CD4-positive, alpha-beta T cell treated with Interleukin-15 for 4 hours (primary cell): ENCODE measurements at regions not wholly inside any gene's neighbourhood (a gene's known extent, or its start where the extent isn't known, plus 50 kb on each side); places are given as distances from the start of the nearest gene placed in this dataset.

Experiments used
- DNase-seq: peaks from one replicate; pipeline ENCODE4 v3.0.0-alpha.2; 2020; ENCODE audit warnings: low spot score

DNA sequence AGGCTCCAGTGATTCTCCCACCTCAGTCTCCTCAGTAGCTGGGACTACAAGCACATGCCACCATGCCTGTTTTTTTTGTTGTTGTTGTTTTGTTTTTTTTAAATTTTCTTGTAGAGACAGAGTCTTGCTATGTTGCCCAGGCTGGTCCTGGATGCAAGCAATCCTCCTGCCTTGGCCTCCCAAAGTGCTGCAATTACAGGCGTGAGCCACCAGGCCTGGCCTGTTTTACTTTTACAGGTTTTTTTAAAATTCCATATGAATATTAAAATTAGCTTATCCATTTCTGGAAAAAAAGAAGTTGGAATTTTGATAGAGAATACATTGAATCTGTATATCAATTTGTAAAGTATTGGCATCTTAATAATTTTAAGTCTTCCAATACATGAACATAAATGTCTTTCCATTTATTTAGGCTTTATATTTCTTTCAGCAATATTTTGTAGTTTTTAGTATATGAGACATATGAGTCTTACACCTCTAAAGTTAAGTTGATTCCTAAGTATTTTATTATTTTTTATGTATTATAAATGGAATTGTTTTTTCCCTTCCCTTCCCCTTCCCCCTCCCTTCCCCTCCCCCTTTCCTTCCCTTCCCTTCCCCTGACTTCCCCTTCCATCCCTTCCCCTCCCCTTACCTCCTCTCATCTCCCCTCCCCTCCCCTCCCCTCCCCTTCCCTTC is 323.5 kb upstream of the SALL1 start:
- DNase-seq, result no peak

DNA sequence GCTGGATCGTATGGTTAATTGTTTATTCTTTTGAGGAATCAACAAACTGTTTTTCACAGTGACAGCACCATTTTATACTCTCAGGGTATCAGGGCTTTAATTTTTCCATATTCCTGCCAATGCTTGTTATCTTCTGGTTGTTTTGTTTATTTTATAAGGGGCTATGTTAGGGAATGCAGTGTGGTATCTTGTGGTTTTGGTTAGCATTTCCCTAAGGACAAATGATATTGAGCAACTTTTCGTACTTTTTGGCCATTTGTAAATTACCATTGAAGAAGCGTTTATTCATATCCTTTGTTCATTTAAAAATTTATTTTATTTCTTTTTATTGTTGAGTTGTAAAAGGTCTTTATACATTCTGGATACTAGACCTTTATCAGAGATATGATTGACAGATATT is 322.0 kb upstream of the SALL1 start:
- DNase-seq, result no peak

DNA sequence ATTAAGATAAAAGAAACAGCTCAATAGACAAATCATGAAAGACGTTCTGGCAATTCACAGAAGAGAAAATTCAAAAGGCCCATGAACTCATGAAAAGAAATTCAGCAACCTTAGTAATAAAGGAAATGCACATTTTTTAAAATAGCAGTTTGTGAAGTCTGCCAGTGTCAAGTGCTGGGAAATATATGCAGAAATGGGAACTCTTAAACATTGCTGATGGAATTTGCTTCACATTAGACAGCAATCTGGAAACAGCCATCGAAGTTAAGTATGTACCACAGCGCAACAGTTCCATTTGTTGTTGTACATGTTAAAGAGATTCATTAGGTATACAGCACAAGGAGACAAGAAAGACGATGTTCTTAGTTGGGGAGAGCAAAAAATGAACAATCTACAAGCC is 319.4 kb upstream of the SALL1 start:
- no peak for DNase-seq

DNA sequence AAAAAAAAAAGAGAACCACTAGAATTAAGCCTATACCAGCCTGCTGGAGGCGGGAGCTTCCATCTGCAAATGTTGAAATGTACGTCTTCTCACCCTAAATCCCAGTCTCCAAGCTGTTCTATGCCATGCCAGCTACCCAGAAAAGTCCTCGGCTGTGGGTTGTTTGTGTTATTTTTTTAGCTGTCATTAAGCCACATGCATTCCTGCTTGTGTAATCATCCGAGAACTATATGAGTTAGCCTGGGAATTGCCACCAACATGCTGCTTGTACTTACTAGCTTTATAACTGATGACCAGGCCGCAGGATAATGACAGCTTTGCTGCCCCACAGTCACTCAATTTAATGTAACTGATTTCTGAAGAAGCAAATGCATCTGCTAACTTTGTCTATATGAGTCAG is 313.9 kb upstream of the SALL1 start:
- DNase-seq, result no peak

DNA sequence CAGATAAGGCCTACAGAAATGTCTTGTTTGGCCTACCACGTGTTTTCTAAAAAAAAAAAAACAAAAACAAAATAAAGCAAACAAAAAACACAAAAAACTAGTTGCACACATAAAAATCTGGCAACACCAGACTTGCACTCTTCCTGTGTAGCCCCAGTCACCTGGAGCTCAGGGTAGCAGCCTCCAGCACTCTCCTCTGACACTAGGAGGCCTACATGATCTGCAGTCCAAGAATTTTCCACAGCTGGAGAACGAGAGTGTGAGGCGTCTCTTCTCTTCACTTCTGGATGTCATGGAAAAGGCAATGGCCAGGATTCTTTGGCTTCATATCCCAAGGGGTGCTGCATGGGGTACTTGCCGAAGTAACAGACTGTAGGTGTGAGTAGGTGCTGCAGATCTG is 310.2 kb upstream of the SALL1 start:
- DNase-seq, result no peak

DNA sequence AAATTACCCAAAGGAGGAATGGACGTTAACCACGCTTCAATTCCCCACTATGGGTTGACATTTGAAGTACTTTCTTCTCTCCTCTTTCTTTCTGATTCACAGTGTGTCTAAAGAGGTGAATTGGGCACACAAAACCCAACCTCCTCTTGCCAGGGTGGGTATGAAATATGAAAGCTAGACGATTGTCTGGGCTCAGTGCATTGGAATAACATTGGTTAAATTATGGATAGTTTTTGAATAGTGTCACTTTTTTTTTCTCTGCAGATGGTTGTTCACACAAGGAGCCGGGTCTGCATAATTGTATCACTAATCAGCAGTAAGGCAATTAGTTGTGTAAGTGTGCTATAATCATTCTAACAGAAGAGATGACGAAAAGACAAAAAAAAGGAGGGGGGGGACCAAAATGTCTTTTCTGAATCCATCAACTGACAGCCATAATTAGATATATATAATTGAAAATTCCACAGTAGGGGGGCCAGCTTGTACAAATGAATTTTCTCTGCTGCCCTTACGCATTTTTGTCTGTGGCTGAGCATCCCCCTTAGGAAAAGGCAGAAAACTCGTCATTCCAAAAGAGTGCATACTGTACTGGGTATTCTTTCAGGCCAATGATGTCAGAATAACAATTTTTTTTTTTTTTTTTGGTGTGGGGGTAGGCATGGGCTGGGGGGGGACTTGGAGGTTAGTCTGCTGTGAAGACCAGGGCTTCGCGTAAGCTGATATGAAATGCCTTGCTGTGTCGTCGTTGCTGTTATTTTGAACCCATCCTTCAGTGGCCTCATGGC is 307.5 kb upstream of the SALL1 start:
- DNase-seq, result no peak

DNA sequence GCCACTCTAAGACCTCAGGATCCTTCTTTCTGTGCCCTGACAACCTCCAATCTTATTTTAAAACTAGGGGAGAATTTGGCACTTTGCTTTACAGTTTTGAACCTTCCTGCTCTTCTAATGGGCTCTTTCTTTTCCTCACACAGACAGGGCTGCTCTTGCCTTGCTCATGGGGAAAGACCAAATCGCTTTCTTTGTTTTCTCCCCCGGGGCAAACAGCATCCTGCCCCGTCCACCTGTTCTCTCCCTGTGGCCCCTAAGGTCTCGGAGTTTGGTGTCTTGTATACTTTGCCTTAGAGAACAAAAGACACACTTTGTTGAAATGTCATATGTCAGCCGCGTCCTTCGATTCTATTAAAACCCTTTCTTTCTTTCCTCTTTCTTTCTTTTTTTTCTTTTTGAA is 306.7 kb upstream of the SALL1 start:
- DNase-seq, result no peak

DNA sequence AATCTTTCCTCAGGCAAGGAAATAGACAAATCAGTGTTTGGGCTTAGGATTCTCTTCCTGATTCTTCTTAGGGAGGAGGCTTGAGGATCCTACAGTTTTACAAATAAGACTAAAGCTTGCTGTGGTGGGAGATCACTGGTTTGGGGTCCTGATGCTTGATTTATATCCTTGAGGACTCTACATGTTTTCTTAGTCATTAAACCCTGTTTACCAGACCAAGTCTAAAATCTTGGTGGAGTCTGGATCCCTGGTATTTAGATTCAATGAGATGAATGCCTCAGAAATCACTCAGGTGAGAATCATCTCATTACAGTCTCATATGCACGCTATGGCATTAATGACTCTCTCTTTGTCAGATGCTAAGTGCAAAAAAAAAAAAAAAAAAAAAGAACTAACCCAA is 304.3 kb upstream of the SALL1 start:
- no peak for DNase-seq

DNA sequence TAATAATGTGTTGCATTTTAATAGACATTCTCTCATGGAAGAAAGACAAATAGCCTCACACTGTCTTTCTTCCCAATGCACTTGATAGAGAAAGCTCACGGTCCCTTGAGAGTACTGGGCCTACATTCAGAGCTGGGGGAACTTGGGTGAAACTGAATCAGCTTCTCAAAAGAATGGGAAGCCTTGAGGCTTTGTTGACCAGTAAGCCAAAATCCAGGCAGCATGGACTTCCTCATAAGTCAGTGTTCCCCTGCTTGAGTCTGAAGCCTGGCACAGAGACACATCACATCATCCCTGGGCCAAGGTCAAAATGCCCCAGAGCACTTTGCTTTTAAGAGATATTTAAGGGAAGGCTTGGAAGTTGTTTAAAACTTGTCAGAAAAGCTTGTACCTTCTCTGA is 302.2 kb upstream of the SALL1 start:
- DNase-seq, result no peak

DNA sequence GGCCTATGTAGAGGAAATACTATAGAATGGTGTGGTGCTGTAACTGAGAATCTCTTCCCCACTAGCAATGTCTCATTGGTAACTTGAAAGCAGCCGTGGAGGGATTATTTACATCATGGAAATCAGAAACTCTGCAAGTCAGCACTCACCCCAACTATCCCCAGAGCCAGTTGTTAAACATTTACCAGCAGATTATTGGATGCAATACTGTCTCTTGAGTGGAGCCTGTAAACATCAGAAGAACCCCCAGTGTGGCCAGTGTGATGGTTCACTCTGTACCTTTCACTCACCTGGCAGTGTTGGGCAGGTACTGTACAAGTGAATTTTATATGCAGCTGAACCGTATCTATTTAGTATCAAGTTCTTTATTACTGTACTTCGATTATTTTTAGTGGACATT is 299.8 kb upstream of the SALL1 start:
- DNase-seq, result no peak

DNA sequence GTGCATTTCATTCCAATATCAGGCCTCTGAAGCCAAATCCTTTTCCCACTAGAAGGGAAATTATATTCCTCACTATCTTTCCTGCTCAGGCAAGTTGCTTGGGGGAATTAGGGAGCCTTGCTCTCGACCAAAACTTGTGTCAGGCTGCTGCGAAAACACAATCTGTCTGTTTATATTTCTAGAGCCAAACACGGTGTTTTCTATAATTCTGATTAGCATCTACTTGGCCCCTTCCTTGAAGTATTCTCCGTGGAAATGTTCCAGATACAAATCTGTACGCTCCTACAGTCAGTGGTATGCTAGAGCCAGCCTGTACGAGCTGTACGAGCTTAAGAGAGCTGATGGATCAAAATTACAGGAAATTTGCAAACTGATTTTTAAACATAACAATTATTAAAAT is 299.3 kb upstream of the SALL1 start:
- DNase-seq, result no peak

DNA sequence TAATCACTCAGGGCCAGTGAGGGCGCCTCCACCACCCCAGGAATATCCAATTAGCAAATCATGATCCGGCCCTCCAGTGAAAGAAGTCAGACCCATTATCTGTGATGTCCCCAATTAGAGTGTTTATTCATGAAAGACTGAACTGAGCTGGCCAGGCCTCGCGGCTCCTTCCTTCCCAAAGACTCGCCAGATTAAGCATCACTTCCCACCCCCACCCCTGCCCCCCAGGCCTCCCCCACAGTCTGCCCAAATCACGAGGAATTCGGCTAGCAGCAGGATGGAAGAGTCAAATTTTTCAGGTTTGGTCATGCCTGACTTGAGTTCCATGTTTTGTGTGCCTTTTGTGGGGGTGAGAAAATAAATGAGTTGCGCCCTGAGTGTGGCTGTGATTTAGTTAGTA is 298.4 kb upstream of the SALL1 start:
- DNase-seq, result no peak

DNA sequence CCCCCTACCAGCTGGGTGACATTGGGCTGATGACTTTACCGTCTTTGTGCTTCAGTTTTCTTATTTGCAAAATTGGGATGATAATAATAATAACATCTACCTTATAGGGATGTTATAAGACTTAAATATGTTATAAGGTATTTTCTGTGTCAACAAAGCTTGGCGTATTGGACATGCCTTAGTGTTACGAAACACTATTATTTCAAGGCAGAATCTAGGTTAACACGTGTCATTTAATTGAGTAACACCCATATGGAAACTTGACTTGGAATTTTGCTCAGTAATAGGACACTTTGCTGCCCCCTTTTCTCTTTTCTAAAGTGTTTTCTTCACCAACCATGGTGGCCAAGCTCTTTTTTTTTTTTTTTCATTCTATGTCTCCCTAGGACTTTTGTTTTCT is 294.2 kb upstream of the SALL1 start:
- DNase-seq, result no peak

DNA sequence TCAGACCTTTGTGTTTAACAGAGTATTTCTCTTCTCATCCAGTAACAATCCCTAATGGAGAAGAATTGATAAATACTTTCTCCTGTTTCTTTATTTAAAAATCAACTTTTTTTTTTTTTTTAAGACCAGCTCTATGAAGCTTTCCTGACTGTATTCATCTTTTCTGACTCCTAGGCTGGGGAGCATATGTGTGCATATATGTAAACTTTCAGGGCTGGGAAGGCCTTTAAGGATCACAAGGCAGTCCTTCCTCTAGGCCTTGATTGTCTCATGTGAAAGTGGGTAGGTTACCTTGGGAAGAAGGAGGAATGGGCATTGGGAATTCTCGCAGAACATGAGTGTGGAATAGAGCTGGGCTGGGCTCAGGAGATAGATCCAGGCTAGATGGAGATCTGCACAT is 292.9 kb upstream of the SALL1 start:
- DNase-seq, result no peak

DNA sequence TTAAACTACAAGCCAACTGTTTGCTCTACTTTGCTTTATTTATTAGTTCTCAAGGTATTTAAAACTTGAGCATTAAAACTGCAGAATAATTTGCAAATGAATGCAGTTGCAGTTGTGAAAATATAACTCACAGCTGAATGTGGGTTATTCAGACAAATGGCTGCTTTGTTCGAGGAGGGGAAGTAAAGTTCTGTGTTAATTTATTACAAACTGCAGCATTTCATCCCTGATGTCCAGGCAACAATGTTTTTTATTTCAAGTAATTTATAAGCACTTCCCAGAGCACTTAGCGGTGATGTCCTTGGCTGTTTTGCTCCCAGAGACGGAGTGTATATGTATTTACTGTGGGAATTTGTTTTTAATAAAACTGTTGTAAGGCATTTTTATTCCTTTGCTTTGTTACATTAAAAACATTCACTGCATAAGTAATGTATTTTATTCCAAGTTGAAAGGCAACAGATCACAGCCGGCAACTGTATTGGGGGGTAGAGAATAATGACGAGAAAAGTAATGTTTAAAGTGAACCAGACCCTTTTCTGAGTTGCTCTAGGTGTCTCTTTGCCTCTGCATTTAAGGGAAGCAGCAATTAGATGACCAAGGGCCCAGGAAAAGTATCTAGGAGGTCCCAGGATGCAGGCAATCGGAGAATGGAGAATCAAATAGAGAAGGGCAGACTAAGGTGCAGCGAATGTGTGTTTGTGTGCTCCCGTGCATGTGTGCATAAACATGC is 291.2 kb upstream of the SALL1 start:
- DNase-seq, result no peak

DNA sequence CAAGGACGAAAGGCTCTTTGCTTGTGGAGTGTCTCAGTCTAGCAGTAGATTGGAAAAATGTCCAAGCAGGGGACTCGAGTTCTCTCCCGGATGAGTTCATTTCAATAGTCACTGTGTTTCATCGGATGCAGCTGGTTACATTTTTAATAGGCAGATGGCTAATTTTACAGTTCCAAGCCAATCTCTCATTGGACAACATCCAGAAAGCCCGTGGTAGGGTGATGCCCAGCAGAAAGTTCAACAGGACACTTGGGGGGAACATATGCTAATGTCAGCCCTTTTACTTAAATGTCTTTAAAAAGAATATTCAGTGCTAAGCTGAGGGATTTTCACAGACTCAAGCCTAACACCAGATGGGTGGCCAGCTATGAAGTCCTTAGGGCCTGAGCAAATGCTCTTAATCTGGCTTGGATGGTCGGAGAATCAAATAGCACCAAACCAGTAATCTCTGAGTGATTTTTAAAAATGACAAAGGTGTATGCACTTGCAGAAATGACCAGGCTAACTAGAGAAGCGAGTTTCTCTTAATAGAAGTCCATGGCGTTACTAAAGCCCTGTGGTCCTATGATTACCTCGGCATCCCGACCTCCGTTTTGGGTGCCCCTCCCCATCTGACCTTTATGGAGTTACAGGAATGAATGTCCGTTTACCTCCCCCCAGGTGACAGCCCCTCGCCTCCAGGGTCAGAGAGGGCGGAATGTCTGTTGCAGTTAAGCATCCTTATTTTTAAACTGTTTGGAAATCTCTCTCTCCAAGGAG is 289.2 kb upstream of the SALL1 start:
- no peak for DNase-seq

DNA sequence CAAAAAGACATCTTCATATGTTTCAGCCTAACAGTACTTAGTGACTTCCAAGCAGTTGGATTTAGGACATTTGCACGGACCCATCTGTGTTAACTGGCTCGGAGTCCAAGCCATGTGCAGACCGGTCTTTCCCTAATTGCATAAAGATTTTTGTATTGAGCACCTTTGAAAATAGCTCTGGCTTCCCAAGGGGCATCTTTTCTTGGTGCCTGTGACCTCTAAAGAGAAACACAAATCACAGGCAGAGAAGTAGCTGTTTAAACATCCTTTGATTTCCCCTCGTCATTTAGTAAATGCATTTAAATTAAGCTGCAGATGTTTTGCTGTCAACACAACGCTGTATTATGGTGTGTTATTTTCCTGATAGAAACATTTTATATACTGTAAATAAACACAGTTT is 288.2 kb upstream of the SALL1 start:
- no peak for DNase-seq

DNA sequence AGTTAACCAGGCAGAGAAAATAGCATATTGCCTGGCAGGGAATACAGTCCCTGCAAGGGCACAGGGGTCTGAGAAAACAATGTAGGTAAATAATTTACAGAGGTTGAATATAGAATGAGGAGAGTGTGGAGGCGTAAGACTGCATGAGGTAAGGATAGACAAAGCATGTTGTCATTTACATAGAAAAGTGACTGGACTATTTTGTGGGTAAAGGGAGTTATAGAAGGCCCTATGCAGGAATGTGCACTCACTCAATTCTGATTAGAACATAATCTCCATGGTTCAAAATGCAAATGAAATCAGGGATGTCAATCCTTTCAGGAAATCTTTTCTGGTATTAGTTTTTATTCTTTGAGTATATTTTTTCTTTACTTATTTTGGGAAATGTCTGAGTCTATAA is 285.7 kb upstream of the SALL1 start:
- no peak for DNase-seq

DNA sequence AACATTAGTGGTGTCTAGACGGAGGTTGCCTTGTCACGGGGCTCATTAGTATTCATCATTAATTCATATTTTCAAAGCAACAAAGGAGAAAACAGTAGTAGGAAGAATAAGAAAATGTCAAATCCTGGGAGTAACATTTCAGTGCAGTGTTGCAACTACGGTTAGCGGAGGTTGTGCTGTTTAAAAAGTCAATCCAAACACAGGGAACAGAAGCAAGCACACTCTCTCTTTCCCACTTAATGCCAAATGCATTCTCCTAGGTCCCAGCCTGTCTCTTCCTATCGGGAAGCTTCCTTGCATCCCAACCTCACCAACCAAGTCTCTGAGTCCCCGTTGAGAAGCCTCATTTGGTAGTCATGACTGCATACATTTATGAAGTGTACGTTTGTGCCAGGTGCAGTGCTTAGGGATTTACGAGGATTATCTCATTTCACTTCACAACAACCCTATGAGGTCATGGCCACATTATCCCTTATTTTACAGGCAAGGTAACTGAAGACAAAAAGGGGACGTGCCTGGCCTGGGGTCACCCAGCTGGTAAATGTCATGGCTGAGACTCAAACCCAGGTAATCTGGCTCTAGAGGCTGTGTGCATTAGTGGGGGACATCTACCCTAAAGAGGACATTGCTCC is 283.6 kb upstream of the SALL1 start:
- no peak for DNase-seq

DNA sequence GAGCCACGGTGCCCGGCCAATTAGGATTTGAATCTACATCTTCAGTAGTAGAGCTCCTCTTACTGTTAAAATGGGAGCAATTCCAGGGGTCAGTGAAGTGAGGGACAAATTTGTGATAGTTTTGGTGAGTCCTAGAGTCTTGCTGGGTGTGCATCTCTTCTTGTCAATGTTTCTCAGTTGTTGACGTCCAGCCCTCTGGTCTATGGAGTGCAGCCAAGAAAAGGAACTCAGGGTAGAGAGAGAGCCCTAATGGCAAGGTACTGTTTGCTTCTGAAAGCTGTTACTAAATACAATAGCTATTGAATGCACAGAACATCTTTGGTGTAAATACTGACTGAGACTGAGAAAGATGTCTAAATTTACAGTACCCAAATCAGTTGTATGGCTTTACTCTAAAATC is 282.5 kb upstream of the SALL1 start:
- DNase-seq, result no peak

DNA sequence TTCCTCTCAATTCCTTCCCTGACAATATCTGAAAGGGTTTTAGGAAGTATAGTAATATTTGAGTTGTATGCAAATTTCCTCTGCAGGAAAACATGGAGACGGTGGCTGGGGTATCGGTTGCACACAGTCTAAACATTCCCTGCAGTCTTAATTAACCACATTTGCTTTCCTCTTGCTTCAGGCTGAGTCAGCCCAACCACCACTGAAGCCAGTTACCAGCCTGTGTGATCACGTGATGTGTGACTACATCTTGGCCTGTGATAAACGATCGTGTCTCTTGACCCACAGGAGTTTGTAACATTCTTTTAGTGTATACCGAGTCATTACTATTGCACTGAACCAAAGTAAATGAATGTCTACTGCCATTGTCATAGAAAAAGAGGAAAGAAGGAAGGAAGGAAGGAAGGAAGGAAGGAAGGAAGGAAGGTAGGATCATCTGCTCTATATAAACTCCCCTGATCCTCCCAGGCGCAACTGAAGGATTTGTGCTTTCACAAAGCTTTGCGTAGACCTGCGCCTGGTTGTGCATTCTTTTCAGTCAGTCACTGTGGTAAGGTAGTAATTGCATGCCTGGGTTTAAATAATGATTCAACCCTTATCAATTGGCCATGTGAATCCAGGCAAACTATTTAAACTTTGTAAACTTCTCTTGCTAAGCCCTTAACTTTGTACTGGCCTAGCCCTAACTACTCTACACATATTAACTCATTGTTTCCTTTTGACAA is 280.6 kb upstream of the SALL1 start:
- no peak for DNase-seq
